Stimulated activated CD4-positive, alpha-beta T cell treated with anti-CD3 and anti-CD28 coated beads, Interleukin-4, amount 100 ng/mL, for 48 hours (primary cell): ENCODE measurements at regions not wholly inside any gene's neighbourhood (a gene's known extent, or its start where the extent isn't known, plus 50 kb on each side); places are given as distances from the start of the nearest gene placed in this dataset.

Experiments
- DNase-seq, 2 donors: peaks; one replicate each; pipeline ENCODE4 v3.0.0-alpha.2; 2020; ENCODE audit warnings: low read depth in 2 of 2

DNA sequence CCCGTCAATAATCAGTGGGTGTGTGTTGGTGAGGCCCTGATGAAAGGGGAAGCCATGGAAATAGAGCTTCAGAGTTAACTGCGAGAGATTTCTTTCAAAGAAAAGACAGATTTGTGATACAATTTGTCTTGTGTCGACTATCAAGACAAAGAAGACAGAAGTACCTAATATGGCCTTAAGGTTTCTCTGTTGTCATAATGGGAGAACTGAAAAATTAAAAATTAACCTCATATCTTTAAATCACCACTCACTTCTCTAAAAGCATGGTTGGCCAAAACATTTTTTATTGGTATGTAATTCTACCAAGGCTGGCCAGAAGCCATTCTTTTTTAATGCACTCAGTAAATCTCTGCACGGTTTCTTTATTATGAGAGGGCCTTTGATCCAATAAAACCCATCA lies 282.9 kb upstream of the WWC1 start:
- no peak for DNase-seq

- no peak for DNase-seq
Observed at GRCh38 chr5:168011096-168011495, 280.3 kb upstream of the WWC1 start.

DNA sequence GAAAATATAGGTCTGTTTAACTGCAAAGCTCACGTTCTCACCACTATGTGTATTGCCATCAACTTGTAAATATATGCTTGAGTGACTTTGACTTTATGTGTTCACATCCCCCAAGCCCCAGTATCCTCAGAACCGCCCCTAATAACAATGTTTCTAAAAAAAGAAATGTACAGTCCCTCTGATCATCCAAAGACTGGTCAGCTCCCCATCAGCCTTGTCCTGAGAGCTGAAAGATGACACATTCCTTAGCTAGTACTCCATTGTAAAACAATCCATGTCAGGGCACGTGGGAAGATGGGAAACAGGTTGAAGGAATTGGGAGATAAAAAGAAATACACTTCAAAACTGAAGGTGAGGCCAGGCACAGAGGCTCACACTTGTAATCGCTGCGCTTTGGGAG lies 279.4 kb upstream of the WWC1 start:
- no peak for DNase-seq

DNA sequence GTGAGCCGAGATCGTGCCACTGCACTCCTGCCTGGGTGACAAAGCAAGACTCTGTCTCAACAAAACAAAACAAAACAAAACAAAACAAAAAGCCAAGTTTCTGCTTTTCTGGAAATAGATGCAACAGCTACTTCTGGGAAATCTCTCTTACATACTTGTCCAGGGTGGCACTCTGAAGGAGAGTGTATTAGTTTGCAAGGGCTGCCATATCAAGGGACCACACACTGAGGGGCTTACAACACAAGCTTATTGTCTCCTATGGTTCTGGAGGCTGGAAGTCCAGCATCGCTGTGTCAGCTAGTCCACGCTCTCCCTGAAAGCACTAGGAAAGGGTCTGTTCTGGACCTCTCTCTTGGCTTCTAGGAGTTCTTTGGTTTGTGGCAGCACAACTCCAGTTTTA lies 277.9 kb upstream of the WWC1 start:
- DNase-seq: no peak

DNA sequence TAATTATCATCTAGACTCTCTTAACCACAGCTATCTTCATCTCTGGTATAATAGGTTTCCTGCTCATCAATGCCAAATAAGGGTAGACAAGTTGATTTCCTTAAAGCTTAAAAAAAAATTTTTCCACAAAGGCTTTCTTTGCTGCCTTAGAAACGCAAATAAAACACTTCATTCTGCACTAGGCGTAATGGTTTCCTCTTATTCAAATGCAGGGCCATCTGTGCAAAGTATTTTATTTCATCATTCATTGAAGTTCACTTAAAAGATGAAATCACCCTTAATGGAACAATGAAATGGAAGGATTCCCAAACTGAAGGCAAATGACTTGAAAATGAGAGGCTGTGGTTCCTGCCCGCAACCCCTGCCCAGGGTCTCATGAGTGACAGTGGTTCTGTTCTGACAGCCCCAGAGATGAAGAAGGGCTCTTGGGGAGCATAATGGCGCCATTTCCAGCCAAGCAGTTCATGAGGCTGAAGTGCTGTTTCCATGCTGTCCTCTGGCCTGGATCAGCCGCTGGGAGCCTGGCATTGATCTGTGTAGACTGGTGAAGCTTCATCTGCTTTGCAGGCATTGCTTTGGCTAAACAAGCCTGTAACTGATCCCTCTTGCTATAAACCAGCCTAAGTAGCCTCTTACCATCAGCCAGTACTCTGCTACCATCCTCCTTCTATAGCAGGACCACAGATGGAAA lies 276.9 kb upstream of the WWC1 start:
- DNase-seq: no peak

DNA sequence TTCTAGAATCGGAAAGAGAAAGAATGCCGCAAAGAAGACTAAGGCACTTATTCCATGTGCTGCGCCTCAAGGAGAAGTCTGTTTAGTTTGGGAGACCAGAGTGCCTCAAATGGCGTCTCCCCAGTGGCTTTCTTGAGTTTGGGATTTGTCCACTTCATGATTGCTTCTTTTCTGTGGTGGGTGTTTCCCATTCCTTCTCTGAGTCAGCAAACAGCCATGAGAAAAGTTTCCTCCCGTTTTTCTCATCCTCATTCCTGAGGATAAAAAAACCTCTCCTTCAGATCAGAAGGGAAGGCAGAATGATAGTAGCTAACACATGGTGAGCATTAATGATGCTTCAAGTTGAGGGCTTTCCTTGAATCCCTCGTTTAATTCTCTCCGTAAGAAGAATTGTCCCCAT lies 275.9 kb upstream of the WWC1 start:
- DNase-seq: no peak

DNA sequence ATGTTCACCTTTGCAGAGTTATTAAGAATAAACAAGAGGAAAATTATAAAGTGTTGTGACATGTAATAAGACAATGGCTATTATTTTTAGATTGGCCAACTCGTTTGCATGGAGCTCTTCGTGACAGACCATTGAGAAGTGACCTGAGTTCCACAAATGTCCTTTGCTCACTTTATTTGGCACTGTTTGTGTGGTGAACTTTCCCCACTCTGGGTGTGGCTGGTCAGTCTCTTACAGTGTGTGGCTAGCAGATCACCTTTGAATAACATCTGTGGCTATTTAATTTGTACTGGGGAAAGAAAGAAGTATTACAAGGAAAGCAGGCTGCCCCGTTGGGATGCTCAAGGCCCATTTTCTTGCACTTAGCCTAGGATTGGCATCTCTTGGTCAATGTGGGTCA lies 274.1 kb upstream of the WWC1 start:
- DNase-seq: no peak

- DNase-seq: no peak
Observed at GRCh38 chr5:168019143-168019542, 272.3 kb upstream of the WWC1 start.

DNA sequence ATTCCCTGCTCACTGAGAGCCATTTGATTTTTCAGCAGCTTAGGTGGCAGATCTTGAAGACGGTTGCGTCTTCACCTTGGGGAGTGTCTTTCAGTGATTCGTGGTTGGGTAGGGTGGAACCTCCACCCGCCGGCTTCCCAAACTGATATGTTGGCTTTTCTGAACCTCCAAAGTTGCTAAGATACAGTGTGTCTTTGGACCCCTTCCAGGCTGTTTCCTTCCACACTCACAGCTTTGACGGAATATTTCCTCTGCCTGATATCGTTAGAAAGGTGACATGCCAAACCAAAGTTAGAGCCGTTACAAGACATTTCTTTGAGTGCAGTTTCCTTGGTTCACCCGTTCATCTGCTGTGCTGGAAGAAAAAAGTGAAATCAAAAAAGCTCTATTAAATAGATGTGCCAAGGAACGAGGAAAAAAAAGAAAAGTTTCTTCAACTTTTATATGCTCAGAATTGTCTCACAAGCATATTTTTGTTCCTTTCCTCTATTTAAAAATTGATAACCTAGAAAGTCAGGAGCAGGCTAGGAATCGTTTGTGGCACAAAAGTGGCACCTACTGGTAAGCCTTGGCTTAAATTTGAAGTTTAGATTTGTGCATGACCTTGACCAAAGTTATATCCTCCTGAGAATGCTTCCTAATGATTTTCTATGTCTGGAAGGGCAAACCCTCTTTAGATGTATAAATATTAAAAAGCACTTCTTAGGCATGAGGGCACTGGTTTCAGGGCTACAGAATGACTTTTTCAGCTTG lies 270.7 kb upstream of the WWC1 start:
- no peak for DNase-seq

GRCh38 chr5:168022446-168023169 lies 268.8 kb upstream of the WWC1 start:
- no peak for DNase-seq

DNA sequence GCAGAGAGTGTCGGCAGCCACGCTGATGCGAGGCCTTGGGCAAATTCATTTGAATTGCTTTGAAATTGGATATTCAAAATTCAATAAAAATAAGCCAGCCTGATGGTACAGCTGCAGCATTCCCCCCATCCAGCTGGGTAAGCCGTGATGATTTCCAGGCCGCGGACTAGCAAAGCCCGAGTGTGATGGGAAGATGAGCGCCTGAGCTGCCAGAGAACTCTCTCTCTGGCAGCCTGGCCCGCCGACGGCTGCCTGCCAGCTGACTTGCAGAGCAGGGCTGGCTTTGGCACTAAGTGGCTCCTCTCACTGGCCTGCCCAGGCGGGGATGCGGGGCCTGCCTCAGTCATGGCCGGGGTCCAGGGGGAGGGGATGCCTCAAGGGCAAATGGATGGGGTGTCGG lies 268.3 kb upstream of the WWC1 start:
- no peak for DNase-seq

DNA sequence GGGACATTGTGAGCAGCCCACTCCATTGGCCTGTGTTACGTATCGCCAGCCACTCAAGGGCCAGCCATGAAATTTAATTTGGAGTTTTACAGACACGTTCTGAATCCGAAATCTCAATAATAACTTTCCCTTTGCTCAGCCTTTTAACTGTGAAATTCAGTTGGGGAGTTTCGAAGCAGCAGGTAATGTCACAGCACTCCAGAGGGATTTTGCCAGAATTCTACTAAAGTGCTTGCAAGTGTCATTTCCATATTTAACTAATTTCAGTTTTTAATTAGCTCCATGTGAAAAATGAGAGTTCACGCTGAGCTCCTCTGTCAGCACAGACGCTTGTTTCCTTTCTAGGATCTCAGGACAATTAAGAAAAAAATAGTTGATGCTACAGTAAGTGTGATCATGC lies 267.1 kb upstream of the WWC1 start:
- DNase-seq: no peak

DNA sequence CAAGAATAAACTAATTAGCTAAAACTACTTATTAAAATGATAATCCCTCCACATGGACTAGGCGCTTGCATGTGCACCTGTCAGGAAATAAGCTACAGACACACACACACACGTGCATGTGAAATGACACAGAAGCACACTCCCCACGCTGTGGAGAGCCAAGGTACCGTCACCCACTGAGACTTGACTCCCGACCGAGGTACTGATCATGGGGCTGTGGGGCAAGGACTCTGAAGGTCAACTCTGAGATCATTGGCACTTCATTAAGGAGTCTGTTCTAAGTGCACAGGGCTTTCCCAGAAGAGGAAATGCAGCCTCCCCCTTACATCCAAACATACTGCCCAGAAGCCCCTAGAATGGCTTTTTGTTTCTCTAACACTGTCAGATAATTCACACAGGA lies 264.4 kb upstream of the WWC1 start:
- DNase-seq: no peak

GRCh38 chr5:168030912-168031311 lies 260.5 kb upstream of the WWC1 start:
- DNase-seq: no peak

- no peak for DNase-seq
Observed at GRCh38 chr5:168031614-168032013, 259.8 kb upstream of the WWC1 start.

- no peak for DNase-seq
Observed at GRCh38 chr5:168039039-168039438, 252.4 kb upstream of the WWC1 start.

DNA sequence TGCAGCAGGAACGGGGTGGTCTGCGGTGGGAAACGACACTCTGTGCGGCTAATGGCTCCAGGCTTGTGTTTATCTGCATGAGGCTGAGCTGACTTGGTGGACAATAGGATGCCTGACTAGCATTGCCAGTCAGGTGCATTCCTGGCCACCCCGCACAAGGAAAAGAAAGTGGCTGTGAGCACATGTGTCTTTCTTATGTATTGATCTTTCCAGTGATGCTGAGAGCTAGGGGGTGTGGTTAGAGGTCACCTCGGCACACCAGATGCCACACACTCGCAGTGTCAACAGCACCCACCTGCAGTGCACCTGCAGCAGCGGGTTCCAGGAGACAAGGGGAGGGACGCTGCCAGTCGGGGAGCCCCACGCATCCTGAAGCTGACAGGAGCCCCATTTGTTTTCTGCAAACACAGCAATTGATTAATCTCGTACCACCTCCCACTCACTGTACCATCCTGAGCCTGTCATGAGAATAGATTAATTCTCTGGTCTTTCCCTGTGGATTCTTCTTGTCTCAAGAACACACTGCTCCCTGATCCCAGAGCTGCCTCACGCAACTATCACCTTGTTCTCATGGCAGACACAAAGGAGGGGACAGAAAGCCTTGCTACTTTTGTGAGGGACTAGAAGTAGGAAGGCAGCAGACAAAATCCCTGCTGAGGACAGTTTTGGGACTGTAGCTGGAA lies 251.7 kb upstream of the WWC1 start:
- DNase-seq: no peak

DNA sequence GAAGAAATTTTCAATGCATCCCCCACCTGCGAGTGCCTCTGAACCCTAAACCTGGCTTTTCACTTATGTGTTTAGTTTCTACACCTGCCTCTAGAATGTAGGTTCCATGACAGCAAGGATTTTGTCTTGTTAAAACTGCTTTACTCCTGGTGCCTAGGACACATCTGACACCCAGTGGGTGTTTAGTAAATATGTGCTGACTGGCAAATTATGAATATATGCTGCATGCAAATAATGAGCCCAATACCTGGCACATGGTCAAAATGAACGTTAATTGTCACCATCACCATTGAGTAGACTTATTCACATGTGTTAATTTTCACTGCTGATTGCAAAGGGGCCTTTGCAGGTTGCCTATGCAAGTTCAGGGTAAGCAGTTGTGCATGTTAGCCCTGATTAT lies 249.9 kb upstream of the WWC1 start:
- no peak for DNase-seq

- DNase-seq: no peak
Observed at GRCh38 chr5:168042284-168043068, 249.0 kb upstream of the WWC1 start.

- DNase-seq: no peak
Observed at GRCh38 chr5:168046163-168046562, 245.3 kb upstream of the WWC1 start.

DNA sequence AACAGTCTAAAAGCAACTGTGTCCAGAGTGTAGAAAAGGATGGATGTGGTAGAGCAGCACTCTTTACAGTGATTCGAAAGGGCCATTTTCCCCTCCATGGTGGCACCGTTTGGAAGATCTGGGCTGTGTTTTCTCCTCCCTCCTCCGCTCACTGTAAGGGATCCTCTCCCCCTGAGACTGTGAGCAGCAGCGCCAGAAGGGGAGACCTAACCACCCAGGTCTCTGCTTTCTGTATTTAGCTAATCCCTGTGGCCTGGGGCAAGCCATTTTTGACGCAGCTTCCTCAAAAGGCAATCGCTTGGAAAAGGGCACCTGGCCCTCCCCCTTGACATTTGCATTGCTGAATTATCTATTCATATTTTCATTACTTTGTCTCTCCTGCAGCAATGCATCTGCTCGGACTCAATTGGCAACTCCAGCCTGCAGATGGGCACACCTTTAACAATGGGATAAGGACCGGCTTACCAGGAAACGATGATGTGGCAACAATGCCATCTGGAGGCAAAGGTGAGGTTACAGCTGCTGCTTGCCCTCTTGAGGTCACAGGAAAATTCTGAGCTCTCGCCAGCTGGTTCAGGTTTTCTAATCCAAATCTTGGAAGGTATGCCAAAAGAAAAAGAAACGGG lies 244.3 kb upstream of the WWC1 start:
- no peak for DNase-seq
